ENCODE measurements at regions not wholly inside any gene's neighbourhood (a gene's known extent, or its start where the extent isn't known, plus 50 kb on each side); places are given as distances from the start of the nearest gene placed in this dataset.

GRCh38 chr3:90015688-90016356, 908.4 kb downstream of the EPHA3 start:
- no peak for ATAC-seq
- FAIRE-seq: no peak
- BruUV-seq (replicated peaks): no TSS peak
- ChIA-PET POLR2A (no interaction called here), CTCF (ENCODE audit: low intra/inter-chr PET ratio, low total read pairs) (no interaction called here)
- no peak overlapping the region for H3K9ac ChIP-seq (ENCODE audit: insufficient read depth, low read depth, low read length)
- no peak overlapping the region for H3K4me3 ChIP-seq (replicated peaks in 1 of 3; ENCODE audit: insufficient read depth in 1 of 3, low read depth in 2 of 3, low read length in 3 of 3)
- no peaks in the 10 kb centered on the region for H3K36me3 ChIP-seq (replicated peaks in 1 of 2; ENCODE audit: control insufficient read depth in 1 of 2, insufficient read depth in 2 of 2, low read length in 2 of 2)
- no peak overlapping the region for H2AFZ ChIP-seq (ENCODE audit: low read length)
- no peak for DNase-seq (ENCODE audit: low spot score)
- peaks cover 8% of the 10 kb centered on the region for H3K4me1 ChIP-seq (ENCODE audit: insufficient read depth, low read length)
- no peaks in the 10 kb centered on the region for H4K20me1 ChIP-seq (ENCODE audit: insufficient read depth, low read length)
- H3K27ac ChIP-seq (ENCODE audit: extremely low read length, insufficient read depth, low read length): no peak overlapping the region
- no peaks in the 10 kb centered on the region for H3K27me3 ChIP-seq (ENCODE audit: control insufficient read depth in 1 of 2, insufficient read depth in 2 of 2, low read length in 2 of 2)
- no peaks in the 10 kb centered on the region for H3K9me3 ChIP-seq (ENCODE audit: low read length)
- intact Hi-C loops (cut with micrococcal nuclease; ENCODE audit: unreplicated experiment) (no loop called here), in situ Hi-C loops (cut with HindIII; ENCODE audit: extremely low pct_ligation_motif_present, low pct_unique_long_range_greater_than_20kb) (no loop called here)
- H3K79me2 ChIP-seq (ENCODE audit: insufficient read depth, low read length): no peaks in the 10 kb centered on the region
- 18% methylated on average over 4 of the region's 4 CpGs for WGBS (ENCODE audit: low lambda C conversion rate)
- H3K4me2 ChIP-seq (ENCODE audit: low read depth, low read length): no peak overlapping the region
- TF ChIP-seq HOXA9 (CRISPR knock-in tag; IDR thresholded peaks at IDR 0.05; ENCODE audit: borderline replicate concordance) (no peak), ZNF670 (CRISPR knock-in tag; IDR thresholded peaks at IDR 0.05; ENCODE audit: borderline replicate concordance) (no peak), SRSF9 (IDR thresholded peaks at IDR 0.05; ENCODE audit: borderline replicate concordance, insufficient read depth, low read depth, low read length, poor library complexity, severe bottlenecking) (no peak), MBD4 (IDR thresholded peaks at IDR 0.05; ENCODE audit: borderline replicate concordance, low read length) (no peak), AFF4 (CRISPR knock-in tag; IDR thresholded peaks at IDR 0.05) (no peak), ZNF577 (CRISPR knock-in tag; IDR thresholded peaks at IDR 0.05; ENCODE audit: borderline replicate concordance, low read depth) (no peak), MAFK (conservative IDR thresholded peaks at IDR 0.05 in 1 of 2, IDR thresholded peaks at IDR 0.05 in 1 of 2; ENCODE audit: low read length in 2 of 2) (no peak), FOXC1 (CRISPR knock-in tag; IDR thresholded peaks at IDR 0.05; ENCODE audit: borderline replicate concordance) (no peak), ZNF251 (CRISPR knock-in tag; IDR thresholded peaks at IDR 0.05) (no peak), SATB2 (CRISPR knock-in tag; IDR thresholded peaks at IDR 0.05) (no peak), ZNF703 (CRISPR knock-in tag; IDR thresholded peaks at IDR 0.05; ENCODE audit: borderline replicate concordance) (no peak), ZSCAN21 (CRISPR knock-in tag; IDR thresholded peaks at IDR 0.05; ENCODE audit: borderline replicate concordance) (no peak)

Data from HepG2 (cell line).